Stimulated activated memory B cell treated with anti-CD40 and anti-IgM and Interleukin-4, amounts not matched to agents 10 μg/mL and 1 μg/mL and 100 μg/mL, for 72 hours (primary cell): ENCODE measurements at regions not wholly inside any gene's neighbourhood (a gene's known extent, or its start where the extent isn't known, plus 50 kb on each side); places are given as distances from the start of the nearest gene placed in this dataset.

Experiments
- ATAC-seq: fragments of 150-1000 bp; cut with Tn5 transposase; 2 replicates; pipeline ENCODE4 v1.10.0; 2021
- H3K27ac Mint-ChIP-seq: one replicate; pipeline ENCODE4 v1.8.0; 2022; ENCODE audit warnings: mild to moderate bottlenecking, mixed read lengths
- H3K27me3 Mint-ChIP-seq: one replicate; pipeline ENCODE4 v1.8.0; 2022; ENCODE audit warnings: mixed read lengths
- H3K36me3 Mint-ChIP-seq: one replicate; pipeline ENCODE4 v1.8.0; 2022; ENCODE audit warnings: mixed read lengths
- H3K4me1 Mint-ChIP-seq: one replicate; pipeline ENCODE4 v1.8.0; 2022; ENCODE audit warnings: mixed read lengths
- H3K4me3 Mint-ChIP-seq: one replicate; pipeline ENCODE4 v1.8.0; 2022; ENCODE audit warnings: mild to moderate bottlenecking, moderate library complexity, mixed read lengths
- H3K9me3 Mint-ChIP-seq: one replicate; pipeline ENCODE4 v1.8.0; 2022; ENCODE audit warnings: mixed read lengths

- no peak for ATAC-seq
- H3K36me3 Mint-ChIP-seq = no peaks in the 10 kb centered on the region
Observed at GRCh38 chr21:16279731-16280581, 550.2 kb downstream of the USP25 start.

DNA sequence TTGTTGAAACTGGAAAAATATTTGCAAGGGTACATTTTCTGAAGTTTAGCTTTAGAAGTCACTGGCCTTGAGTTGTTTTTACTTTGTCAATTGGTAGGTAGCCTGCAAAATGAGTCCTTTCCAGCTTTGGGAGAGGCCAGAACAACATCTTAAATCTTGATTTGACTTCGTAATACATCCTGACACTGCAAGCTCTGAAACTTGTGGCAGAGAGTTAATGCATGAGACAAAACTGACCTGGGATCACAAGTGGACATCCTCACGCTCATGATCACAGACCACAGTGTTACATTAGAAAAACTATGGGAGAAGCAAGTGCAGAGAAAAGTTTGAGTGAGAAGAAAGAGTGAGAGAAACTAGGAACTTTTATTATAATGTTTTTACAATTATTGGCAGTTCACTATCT, 550.9 kb downstream of the USP25 start:
- no peak for ATAC-seq

More at GRCh38 chr21:16279731-16280581, 550.2 kb downstream of the USP25 start:
- Mint-ChIP-seq H3K4me3 (no peak overlapping the region), H3K4me1 (no peaks in the 10 kb centered on the region), H3K27me3 (no peaks in the 10 kb centered on the region), H3K9me3 (no peaks in the 10 kb centered on the region), H3K27ac (no peak overlapping the region)

GRCh38 chr21:16283516-16283915, 553.7 kb downstream of the USP25 start:
- no peak overlapping the region for H3K4me3 Mint-ChIP-seq
- no peak for ATAC-seq
- H3K36me3 Mint-ChIP-seq = no peaks in the 10 kb centered on the region
- H3K9me3 Mint-ChIP-seq = no peaks in the 10 kb centered on the region
- H3K4me1 Mint-ChIP-seq = no peaks in the 10 kb centered on the region
- no peak overlapping the region for H3K27ac Mint-ChIP-seq
- no peaks in the 10 kb centered on the region for H3K27me3 Mint-ChIP-seq

More for the DNA sequence above, 550.9 kb downstream of the USP25 start:
- Mint-ChIP-seq H3K27me3 (no peaks in the 10 kb centered on the region), H3K4me3 (no peak overlapping the region), H3K36me3 (no peaks in the 10 kb centered on the region), H3K9me3 (no peaks in the 10 kb centered on the region), H3K4me1 (no peaks in the 10 kb centered on the region), H3K27ac (no peak overlapping the region)

DNA sequence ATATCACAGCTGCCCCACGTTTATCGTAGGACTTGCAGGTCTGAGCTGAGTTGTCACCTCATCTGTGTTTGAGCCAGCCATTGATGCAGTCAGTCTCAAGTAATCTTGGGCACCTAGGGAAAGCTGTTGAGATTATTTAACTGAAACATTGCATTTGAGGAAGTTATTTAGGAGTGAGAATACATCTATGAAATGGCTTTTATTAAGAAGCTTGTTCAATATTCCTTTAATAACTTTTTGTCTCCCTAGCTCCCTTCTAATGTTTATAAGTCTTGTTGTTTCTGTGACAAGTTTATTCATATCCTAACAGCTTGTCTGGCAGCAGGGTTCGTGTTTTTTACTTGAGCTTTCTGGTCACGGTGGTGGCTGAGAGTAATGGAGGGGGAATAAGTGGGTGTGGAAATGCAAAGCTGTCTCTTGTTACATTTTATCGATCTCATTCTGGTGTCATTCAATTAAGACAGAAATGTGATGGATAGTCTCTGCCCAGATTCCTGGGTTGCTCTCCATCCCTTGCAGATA, 555.9 kb downstream of the USP25 start:
- Mint-ChIP-seq H3K4me1 (no peaks in the 10 kb centered on the region), H3K27me3 (no peaks in the 10 kb centered on the region), H3K27ac (no peak overlapping the region), H3K9me3 (no peaks in the 10 kb centered on the region), H3K36me3 (no peaks in the 10 kb centered on the region), H3K4me3 (no peak overlapping the region)
- no peak for ATAC-seq

GRCh38 chr21:16287046-16287445, 557.3 kb downstream of the USP25 start:
- Mint-ChIP-seq H3K4me3 (no peak overlapping the region), H3K27ac (no peak overlapping the region), H3K27me3 (no peaks in the 10 kb centered on the region), H3K9me3 (no peaks in the 10 kb centered on the region), H3K4me1 (no peaks in the 10 kb centered on the region), H3K36me3 (no peaks in the 10 kb centered on the region)
- ATAC-seq = no peak

DNA sequence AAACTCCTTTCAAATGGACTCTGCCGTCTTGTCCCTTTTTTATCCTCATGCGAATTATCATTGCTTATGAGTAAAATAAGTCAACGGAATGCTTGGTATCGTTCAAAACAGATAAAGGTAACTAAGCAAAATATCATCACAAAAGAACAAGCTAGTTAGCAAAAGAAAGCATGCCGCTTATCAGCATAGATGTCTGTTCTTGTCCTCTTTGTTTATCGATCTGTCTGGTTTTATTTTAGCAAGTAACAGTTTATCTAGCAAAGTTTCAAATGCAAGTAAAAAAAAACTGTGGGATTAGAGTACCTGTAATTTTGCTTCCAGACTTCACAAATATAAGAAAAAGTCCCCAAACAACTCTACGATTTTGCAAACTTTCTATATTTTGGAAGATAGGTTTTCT, 561.5 kb downstream of the USP25 start:
- H3K27me3 Mint-ChIP-seq = no peaks in the 10 kb centered on the region
- H3K27ac Mint-ChIP-seq = no peak overlapping the region
- no peaks in the 10 kb centered on the region for H3K36me3 Mint-ChIP-seq
- H3K4me3 Mint-ChIP-seq = no peak overlapping the region
- no peaks in the 10 kb centered on the region for H3K4me1 Mint-ChIP-seq
- ATAC-seq = no peak
- peaks cover 2% of the 10 kb centered on the region for H3K9me3 Mint-ChIP-seq

- Mint-ChIP-seq H3K9me3 (peaks cover 2% of the 10 kb centered on the region), H3K36me3 (no peaks in the 10 kb centered on the region), H3K4me3 (no peak overlapping the region), H3K27me3 (no peaks in the 10 kb centered on the region), H3K27ac (no peak overlapping the region), H3K4me1 (no peaks in the 10 kb centered on the region)
- ATAC-seq = no peak
Observed at GRCh38 chr21:16294128-16294527, 564.3 kb downstream of the USP25 start.

GRCh38 chr21:16302851-16303282, 573.1 kb downstream of the USP25 start:
- H3K9me3 Mint-ChIP-seq = no peaks in the 10 kb centered on the region
- no peaks in the 10 kb centered on the region for H3K4me1 Mint-ChIP-seq
- no peaks in the 10 kb centered on the region for H3K27me3 Mint-ChIP-seq
- H3K4me3 Mint-ChIP-seq = no peak overlapping the region
- no peaks in the 10 kb centered on the region for H3K36me3 Mint-ChIP-seq
- no peak overlapping the region for H3K27ac Mint-ChIP-seq
- no peak for ATAC-seq

DNA sequence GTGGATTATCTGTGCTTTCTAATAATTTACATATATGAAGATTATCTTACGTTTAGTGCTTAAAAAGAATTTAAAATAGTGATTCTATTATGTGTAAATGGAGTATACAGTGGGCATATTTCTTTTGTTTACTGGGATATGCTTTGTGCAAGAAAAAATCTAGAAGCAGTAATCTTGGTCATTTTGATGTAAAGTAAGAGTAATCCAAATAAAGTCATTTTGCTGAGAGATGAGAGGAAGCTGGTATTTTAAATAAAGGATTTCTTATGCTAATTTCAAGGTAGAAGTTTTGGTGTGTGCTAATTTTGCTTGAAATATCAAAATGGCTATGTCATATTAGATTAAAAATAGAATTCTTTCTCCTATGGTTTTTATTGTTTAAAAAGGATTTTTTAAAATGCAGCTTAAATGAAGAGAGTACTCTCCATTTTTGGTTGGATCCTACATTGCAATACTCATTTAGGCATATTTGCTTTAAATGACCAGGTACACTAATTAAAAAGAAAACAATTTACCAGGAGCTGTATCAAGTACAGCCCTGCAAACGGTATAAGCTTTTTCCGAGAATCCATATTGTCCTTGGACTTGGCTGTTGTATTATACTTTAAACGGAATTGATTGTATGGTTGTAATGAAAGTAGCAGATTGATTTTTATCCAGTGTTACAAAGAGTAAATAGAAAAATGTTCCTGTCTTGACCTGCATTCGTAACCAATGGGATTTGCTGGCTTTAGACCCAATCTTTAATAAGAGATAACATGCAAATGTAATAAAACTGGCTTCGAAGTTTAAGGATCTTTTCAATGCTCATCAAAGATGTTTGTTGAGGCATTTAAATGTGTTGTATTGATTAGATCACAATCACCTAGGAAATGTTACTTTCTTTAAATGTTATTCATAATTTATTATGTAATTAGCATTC, 574.7 kb downstream of the USP25 start:
- H3K27ac Mint-ChIP-seq = no peak overlapping the region
- H3K4me3 Mint-ChIP-seq = no peak overlapping the region
- no peaks in the 10 kb centered on the region for H3K4me1 Mint-ChIP-seq
- ATAC-seq = no peak
- H3K9me3 Mint-ChIP-seq = no peaks in the 10 kb centered on the region
- no peaks in the 10 kb centered on the region for H3K27me3 Mint-ChIP-seq
- no peaks in the 10 kb centered on the region for H3K36me3 Mint-ChIP-seq

GRCh38 chr21:16305686-16306085, 575.9 kb downstream of the USP25 start:
- ATAC-seq = no peak
- Mint-ChIP-seq H3K36me3 (no peaks in the 10 kb centered on the region), H3K27me3 (no peaks in the 10 kb centered on the region), H3K4me3 (no peak overlapping the region), H3K27ac (no peak overlapping the region), H3K4me1 (no peaks in the 10 kb centered on the region), H3K9me3 (no peaks in the 10 kb centered on the region)

- H3K27me3 Mint-ChIP-seq = no peaks in the 10 kb centered on the region
- no peak overlapping the region for H3K27ac Mint-ChIP-seq
- no peaks in the 10 kb centered on the region for H3K36me3 Mint-ChIP-seq
- no peak overlapping the region for H3K4me3 Mint-ChIP-seq
- no peaks in the 10 kb centered on the region for H3K4me1 Mint-ChIP-seq
- H3K9me3 Mint-ChIP-seq = no peaks in the 10 kb centered on the region
- no peak for ATAC-seq
Observed at GRCh38 chr21:16307256-16307655, 577.5 kb downstream of the USP25 start.

GRCh38 chr21:16308269-16308668, 578.5 kb downstream of the USP25 start:
- no peak overlapping the region for H3K4me3 Mint-ChIP-seq
- no peak overlapping the region for H3K27ac Mint-ChIP-seq
- no peaks in the 10 kb centered on the region for H3K36me3 Mint-ChIP-seq
- H3K4me1 Mint-ChIP-seq = no peaks in the 10 kb centered on the region
- ATAC-seq = no peak
- H3K27me3 Mint-ChIP-seq = no peaks in the 10 kb centered on the region
- H3K9me3 Mint-ChIP-seq = no peaks in the 10 kb centered on the region

DNA sequence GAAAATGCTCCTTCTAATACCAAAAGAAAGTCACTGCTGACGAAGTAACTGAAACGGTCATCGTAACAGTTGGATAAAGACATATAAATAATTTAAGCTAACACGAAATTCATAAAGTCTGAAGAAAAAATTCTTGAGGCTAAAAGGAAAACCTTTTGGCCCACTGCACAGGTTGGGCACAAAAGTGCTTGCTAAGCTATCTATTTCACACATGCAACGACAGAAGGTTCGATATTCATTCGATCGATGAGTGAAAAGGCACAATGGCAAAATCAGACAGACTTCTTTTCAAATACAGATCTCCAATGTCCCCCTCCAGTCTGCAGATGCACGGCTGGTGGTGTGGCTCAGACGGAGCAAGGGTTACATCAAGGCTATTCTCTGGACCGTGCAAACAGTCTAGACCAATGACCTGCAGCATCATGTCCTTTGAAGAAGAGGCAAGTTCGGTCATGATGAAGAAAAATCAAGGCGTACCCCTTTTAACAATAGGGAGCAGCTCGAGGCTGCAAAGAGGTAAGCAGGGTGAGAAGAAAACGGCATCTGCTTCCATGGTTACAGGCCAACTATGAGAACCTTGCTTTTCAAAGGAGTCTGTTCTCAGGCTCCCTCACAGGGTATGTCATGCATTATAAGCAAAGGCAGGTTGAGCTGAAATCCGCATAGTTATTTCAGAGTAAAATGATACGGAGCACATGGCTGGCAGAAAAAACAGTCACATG, 579.6 kb downstream of the USP25 start:
- no peak for ATAC-seq
- no peaks in the 10 kb centered on the region for H3K9me3 Mint-ChIP-seq

DNA sequence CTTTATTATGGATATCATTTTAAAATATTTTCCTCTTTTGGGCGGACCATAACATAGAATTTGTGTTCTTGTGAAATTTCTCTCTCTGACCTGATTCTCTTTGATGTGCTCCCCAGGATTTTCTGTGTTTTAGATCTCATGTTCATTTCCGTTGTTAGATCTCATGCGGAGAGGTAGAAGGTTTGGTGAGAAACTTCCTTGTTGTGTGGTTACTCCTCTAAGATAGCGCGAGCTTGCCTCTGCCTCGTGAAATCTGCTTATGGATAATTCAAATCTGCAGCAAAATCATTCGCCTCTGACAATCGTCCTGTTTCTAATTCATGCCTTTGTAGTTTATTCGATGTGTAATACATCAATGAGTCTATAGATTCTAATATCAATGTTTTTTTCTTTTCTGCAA, 580.4 kb downstream of the USP25 start:
- no peak overlapping the region for H3K27ac Mint-ChIP-seq
- H3K36me3 Mint-ChIP-seq = no peaks in the 10 kb centered on the region

More for the DNA sequence above, 579.6 kb downstream of the USP25 start:
- Mint-ChIP-seq H3K27me3 (no peaks in the 10 kb centered on the region), H3K27ac (no peak overlapping the region), H3K4me3 (no peak overlapping the region), H3K4me1 (no peaks in the 10 kb centered on the region), H3K36me3 (no peaks in the 10 kb centered on the region)

DNA sequence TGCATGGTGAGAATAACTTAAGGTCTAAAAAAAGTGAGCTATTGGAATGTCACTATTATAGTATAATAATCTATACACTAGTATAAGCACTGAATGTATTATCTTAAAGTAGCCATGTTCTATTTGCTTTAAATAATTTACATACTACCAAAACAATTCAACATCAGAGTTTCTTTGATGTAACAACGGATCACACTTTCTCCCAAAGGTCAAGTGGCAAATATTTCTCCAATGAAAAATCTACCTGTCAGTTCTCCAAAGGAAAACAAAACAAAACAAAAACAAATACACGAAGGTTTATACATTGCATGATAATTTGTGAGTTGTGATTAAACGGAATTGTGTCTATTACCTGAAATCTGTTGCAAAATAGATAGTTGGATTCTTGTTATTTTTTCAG, 581.4 kb downstream of the USP25 start:
- ATAC-seq = no peak
- no peaks in the 10 kb centered on the region for H3K36me3 Mint-ChIP-seq
- H3K27me3 Mint-ChIP-seq = no peaks in the 10 kb centered on the region
- no peak overlapping the region for H3K4me3 Mint-ChIP-seq
- no peaks in the 10 kb centered on the region for H3K9me3 Mint-ChIP-seq
- H3K4me1 Mint-ChIP-seq = no peaks in the 10 kb centered on the region
- H3K27ac Mint-ChIP-seq = no peak overlapping the region

More for the DNA sequence above, 580.4 kb downstream of the USP25 start:
- Mint-ChIP-seq H3K4me1 (no peaks in the 10 kb centered on the region), H3K4me3 (no peak overlapping the region), H3K9me3 (no peaks in the 10 kb centered on the region), H3K27me3 (no peaks in the 10 kb centered on the region)
- ATAC-seq = no peak
